ENCODE measurements at regions not wholly inside any gene's neighbourhood (a gene's known extent, or its start where the extent isn't known, plus 50 kb on each side); places are given as distances from the start of the nearest gene placed in this dataset.

DNA sequence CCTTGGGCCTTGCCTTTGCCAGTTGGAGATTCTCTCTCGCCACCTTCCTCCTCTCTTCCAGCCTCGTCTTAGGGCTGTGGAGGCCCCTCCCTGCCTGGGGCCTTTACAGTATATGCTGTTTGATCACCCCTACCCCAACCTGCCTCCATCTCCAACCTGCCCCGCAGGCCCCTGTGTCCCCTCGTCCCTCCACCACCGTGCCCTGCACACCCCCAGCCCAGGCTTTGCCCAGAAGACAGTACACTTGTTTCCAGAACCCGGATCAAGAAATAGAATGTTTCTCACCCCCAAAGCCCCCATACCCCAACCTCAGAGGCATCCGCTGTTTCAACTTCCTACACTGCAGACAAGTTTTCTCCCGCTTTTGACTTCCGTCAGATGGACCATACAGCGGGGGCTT, 202.3 kb upstream of the C14orf180 start:
- TF ChIP-seq, protein P1, sequence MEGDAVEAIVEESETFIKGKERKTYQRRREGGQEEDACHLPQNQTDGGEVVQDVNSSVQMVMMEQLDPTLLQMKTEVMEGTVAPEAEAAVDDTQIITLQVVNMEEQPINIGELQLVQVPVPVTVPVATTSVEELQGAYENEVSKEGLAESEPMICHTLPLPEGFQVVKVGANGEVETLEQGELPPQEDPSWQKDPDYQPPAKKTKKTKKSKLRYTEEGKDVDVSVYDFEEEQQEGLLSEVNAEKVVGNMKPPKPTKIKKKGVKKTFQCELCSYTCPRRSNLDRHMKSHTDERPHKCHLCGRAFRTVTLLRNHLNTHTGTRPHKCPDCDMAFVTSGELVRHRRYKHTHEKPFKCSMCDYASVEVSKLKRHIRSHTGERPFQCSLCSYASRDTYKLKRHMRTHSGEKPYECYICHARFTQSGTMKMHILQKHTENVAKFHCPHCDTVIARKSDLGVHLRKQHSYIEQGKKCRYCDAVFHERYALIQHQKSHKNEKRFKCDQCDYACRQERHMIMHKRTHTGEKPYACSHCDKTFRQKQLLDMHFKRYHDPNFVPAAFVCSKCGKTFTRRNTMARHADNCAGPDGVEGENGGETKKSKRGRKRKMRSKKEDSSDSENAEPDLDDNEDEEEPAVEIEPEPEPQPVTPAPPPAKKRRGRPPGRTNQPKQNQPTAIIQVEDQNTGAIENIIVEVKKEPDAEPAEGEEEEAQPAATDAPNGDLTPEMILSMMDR (IDR thresholded peaks at IDR 0.05; ENCODE audit: borderline replicate concordance, extremely low read depth, low read length, poor library complexity, severe bottlenecking) = no peak
- no peak for TF ChIP-seq EZH2 (IDR thresholded peaks at IDR 0.05; ENCODE audit: borderline replicate concordance, low read depth, low read length, severe bottlenecking)
- Histone ChIP-seq H3K36me3 (ENCODE audit: insufficient read depth, low read length) (no peaks in the 10 kb centered on the region), H3K79me2 (ENCODE audit: insufficient read depth, low read length) (no peaks in the 10 kb centered on the region), H3K4me3 (ENCODE audit: low read depth in 1 of 2, low read length in 2 of 2) (no peak overlapping the region), H3K27ac (ENCODE audit: low read length) (no peak overlapping the region), H3K4me1 (ENCODE audit: insufficient read depth, low read length) (no peaks in the 10 kb centered on the region), H3K9ac (ENCODE audit: low read depth, low read length) (no peak overlapping the region), H3K4me2 (ENCODE audit: insufficient read depth, low read length) (no peak overlapping the region), H4K20me1 (ENCODE audit: insufficient read depth, low read length) (no peaks in the 10 kb centered on the region), H3K27me3 (ENCODE audit: insufficient read depth, low read length, poor library complexity) (no peaks in the 10 kb centered on the region), H3K9me3 (ENCODE audit: insufficient read depth, low read length, severe bottlenecking) (no peaks in the 10 kb centered on the region), H2AFZ (ENCODE audit: low read depth, low read length) (no peak overlapping the region)
- DNase-seq = no peak
- no peak for ATAC-seq (ENCODE audit: insufficient read depth, low read depth)

DNA sequence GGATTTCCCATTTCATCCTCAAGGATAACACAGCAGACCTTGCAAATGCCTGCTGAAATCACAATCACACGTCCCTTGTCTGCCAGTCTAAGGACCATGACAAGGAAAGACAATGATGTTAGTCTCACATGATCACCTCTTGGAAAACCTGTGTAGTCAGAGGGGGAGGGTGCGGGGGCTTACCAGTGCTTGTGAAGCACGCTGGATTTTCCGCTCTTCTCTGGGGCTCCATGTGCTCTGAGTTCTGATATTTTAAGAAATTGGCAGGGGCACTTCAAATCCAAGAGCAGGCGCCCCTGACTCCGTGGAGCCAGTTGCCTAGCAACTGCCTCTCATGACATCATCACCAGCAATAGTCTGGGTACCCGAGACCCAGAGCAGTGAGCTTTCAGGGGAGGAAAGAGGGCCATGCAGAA, 200.9 kb upstream of the C14orf180 start:
- Histone ChIP-seq H4K20me1 (ENCODE audit: insufficient read depth, low read length) (no peaks in the 10 kb centered on the region), H3K36me3 (ENCODE audit: insufficient read depth, low read length) (no peaks in the 10 kb centered on the region), H3K4me3 (ENCODE audit: low read depth in 1 of 2, low read length in 2 of 2) (no peak overlapping the region), H3K79me2 (ENCODE audit: insufficient read depth, low read length) (no peaks in the 10 kb centered on the region), H3K27ac (ENCODE audit: low read length) (no peak overlapping the region), H3K4me1 (ENCODE audit: insufficient read depth, low read length) (no peaks in the 10 kb centered on the region), H2AFZ (ENCODE audit: low read depth, low read length) (no peak overlapping the region), H3K27me3 (ENCODE audit: insufficient read depth, low read length, poor library complexity) (no peaks in the 10 kb centered on the region), H3K9me3 (ENCODE audit: insufficient read depth, low read length, severe bottlenecking) (no peaks in the 10 kb centered on the region), H3K4me2 (ENCODE audit: insufficient read depth, low read length) (no peak overlapping the region), H3K9ac (ENCODE audit: low read depth, low read length) (no peak overlapping the region)
- DNase-seq = no peak
- TF ChIP-seq EZH2 (IDR thresholded peaks at IDR 0.05; ENCODE audit: borderline replicate concordance, low read depth, low read length, severe bottlenecking) = no peak
- TF ChIP-seq, protein P1 (IDR thresholded peaks at IDR 0.05; ENCODE audit: borderline replicate concordance, extremely low read depth, low read length, poor library complexity, severe bottlenecking) = no peak
- no peak for ATAC-seq (ENCODE audit: insufficient read depth, low read depth)

DNA sequence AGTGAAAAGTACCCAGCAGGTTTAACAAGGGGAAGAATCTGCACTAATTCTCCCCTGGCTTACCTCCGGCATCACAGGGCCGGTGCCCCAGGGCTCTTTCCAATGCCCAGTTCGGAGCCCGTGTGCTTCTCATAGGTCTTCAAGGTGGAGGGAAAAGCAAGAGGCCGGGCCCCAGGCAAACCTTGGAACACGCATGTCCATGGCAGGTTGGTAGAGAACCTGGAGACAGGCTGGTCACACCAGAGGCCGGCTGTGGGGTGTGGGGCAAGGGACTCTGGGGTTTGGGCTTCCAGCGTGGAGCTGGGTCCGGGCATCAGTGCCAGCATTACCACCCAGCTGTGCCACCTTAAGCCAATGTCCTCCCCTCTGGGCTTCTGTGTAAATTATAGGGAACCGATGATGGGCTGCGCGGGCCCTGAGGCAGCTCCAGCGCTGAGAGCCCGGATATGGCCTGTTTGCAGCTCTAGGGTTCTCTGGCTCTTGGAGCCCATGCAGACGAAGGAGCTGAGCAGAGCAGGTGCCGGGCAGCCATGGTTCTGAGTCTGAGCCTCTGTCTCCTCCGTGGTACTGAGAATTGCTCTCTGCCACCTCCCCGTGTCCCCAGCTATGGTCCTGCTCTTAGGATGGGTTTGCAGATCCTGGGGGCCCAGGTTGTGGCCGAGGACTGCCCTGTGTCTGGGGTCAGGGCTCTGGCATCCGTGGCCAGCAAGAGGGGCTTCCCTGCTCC, 197.0 kb upstream of the C14orf180 start:
- Histone ChIP-seq H2AFZ (ENCODE audit: low read depth, low read length) (no peak overlapping the region), H3K4me2 (ENCODE audit: insufficient read depth, low read length) (no peak overlapping the region), H4K20me1 (ENCODE audit: insufficient read depth, low read length) (no peaks in the 10 kb centered on the region), H3K4me1 (ENCODE audit: insufficient read depth, low read length) (no peaks in the 10 kb centered on the region), H3K9ac (ENCODE audit: low read depth, low read length) (no peak overlapping the region), H3K79me2 (ENCODE audit: insufficient read depth, low read length) (no peaks in the 10 kb centered on the region), H3K36me3 (ENCODE audit: insufficient read depth, low read length) (no peaks in the 10 kb centered on the region), H3K27ac (ENCODE audit: low read length) (no peak overlapping the region), H3K27me3 (ENCODE audit: insufficient read depth, low read length, poor library complexity) (no peaks in the 10 kb centered on the region), H3K9me3 (ENCODE audit: insufficient read depth, low read length, severe bottlenecking) (no peaks in the 10 kb centered on the region), H3K4me3 (ENCODE audit: low read depth in 1 of 2, low read length in 2 of 2) (no peak overlapping the region)
- DNase-seq (no peak), ATAC-seq (ENCODE audit: insufficient read depth, low read depth) (no peak)
- TF ChIP-seq, protein P1 (IDR thresholded peaks at IDR 0.05; ENCODE audit: borderline replicate concordance, extremely low read depth, low read length, poor library complexity, severe bottlenecking) = no peak
- TF ChIP-seq EZH2 (IDR thresholded peaks at IDR 0.05; ENCODE audit: borderline replicate concordance, low read depth, low read length, severe bottlenecking) = no peak
